GM23338 (cell line): ENCODE measurements at regions not wholly inside any gene's neighbourhood (a gene's known extent, or its start where the extent isn't known, plus 50 kb on each side); places are given as distances from the start of the nearest gene placed in this dataset.

Experiments used
- ATAC-seq: fragments of 200-7000 bp; cut with Tn5 transposase; 3 replicates; pipeline ENCODE4 v1.9.1; 2020
- DNase-seq: peaks from one replicate; pipeline ENCODE4 v3.0.0-alpha.2; 2015; ENCODE audit warnings: low spot score
- H2AFZ ChIP-seq: fragments of 200-600 bp; sonication (generic); 2 replicates; pipeline ENCODE4 v1.8.0; 2016; ENCODE audit warnings: antibody characterized with exemption, mild to moderate bottlenecking, moderate library complexity
- H3F3A ChIP-seq: fragments of 200-600 bp; sonication (generic); replicated peaks from 2 replicates; pipeline ENCODE4 v1.8.0; 2017; ENCODE audit warnings: antibody characterized with exemption, mixed run types, low read depth
- H3K27ac ChIP-seq: fragments of 200-600 bp; sonication (generic); 2 replicates; pipeline ENCODE4 v1.6.1; 2016; ENCODE audit warnings: low read depth
- H3K27me3 ChIP-seq: fragments of 200-600 bp; sonication (generic); 2 replicates; pipeline ENCODE4 v1.8.0; 2016; ENCODE audit warnings: mild to moderate bottlenecking, mixed run types, moderate library complexity; ENCODE audit not compliant: insufficient read depth
- H3K36me3 ChIP-seq: fragments of 200-600 bp; sonication (generic); 2 replicates; pipeline ENCODE4 v1.8.0; 2016; ENCODE audit warnings: mild to moderate bottlenecking; ENCODE audit not compliant: insufficient read depth
- H3K4me1 ChIP-seq: fragments of 200-600 bp; sonication (generic); 2 replicates; pipeline ENCODE4 v1.8.0; 2016; ENCODE audit warnings: mild to moderate bottlenecking, moderate library complexity; ENCODE audit not compliant: insufficient read depth
- H3K4me2 ChIP-seq: fragments of 200-600 bp; sonication (generic); 2 replicates; pipeline ENCODE4 v1.7.1; 2017; ENCODE audit warnings: mixed run types
- H3K4me3 ChIP-seq: fragments of 200-600 bp; sonication (generic); 2 replicates; pipeline ENCODE4 v1.6.1; 2016; ENCODE audit warnings: mixed run types
- H3K79me2 ChIP-seq: fragments of 200-600 bp; sonication (generic); replicated peaks from 2 replicates; pipeline ENCODE4 v1.8.0; 2017; ENCODE audit warnings: mild to moderate bottlenecking; ENCODE audit not compliant: insufficient read depth
- H3K9me2 ChIP-seq: fragments of 200-600 bp; sonication (generic); 2 replicates; pipeline ENCODE4 v1.8.0; 2017; ENCODE audit not compliant: insufficient read depth
- H4K20me1 ChIP-seq: fragments of 200-600 bp; sonication (generic); replicated peaks from 2 replicates; pipeline ENCODE4 v1.8.0; 2017; ENCODE audit warnings: mild to moderate bottlenecking; ENCODE audit not compliant: insufficient read depth
- H3K27ac Mint-ChIP-seq: 2 replicates; pipeline ENCODE4 v1.8.0; 2020; ENCODE audit warnings: inconsistent platforms, mild to moderate bottlenecking, moderate library complexity, mixed read lengths
- H3K27me3 Mint-ChIP-seq: 3 replicates; pipeline ENCODE4 v1.8.0; 2022; ENCODE audit warnings: low read depth, mild to moderate bottlenecking, moderate library complexity, mixed read lengths, inconsistent platforms; ENCODE audit not compliant: insufficient read depth, poor library complexity
- H3K36me3 Mint-ChIP-seq: 3 replicates; pipeline ENCODE4 v1.8.0; 2021; ENCODE audit warnings: low read depth, mild to moderate bottlenecking, inconsistent platforms, moderate library complexity, mixed read lengths
- H3K4me1 Mint-ChIP-seq: 3 replicates; pipeline ENCODE4 v1.8.0; 2020; ENCODE audit warnings: mild to moderate bottlenecking, inconsistent platforms, mixed read lengths
- H3K4me3 Mint-ChIP-seq: 3 replicates; pipeline ENCODE4 v1.8.0; 2021; ENCODE audit warnings: moderate library complexity, mild to moderate bottlenecking, inconsistent platforms, mixed read lengths
- H3K9me3 Mint-ChIP-seq: 3 replicates; pipeline ENCODE4 v1.8.0; 2020; ENCODE audit warnings: moderate library complexity, mild to moderate bottlenecking, inconsistent platforms, mixed read lengths
- CREB1 ChIP-seq: fragments of 250-450 bp; sonication (Bioruptor Pico); IDR thresholded peaks from 2 replicates; pipeline ENCODE4 v1.5.0; 2020; ENCODE audit warnings: low read depth, mild to moderate bottlenecking, moderate library complexity
- CTCF ChIP-seq, 2 experiments: fragments of 200-600 bp in 1 of 2; sonication (generic) in 1 of 2; conservative IDR thresholded peaks; 2 replicates each; pipeline versions ENCODE4 v1.5.1 to v1.6.1; 2016 to 2017; ENCODE audit warnings: antibody characterized with exemption in 2 of 2, low read depth in 2 of 2, mild to moderate bottlenecking in 2 of 2, moderate library complexity in 1 of 2
- ETS1 ChIP-seq: IDR thresholded peaks from 2 replicates; pipeline ENCODE4 v1.6.1; 2016; ENCODE audit warnings: antibody characterized with exemption
- EZH2 ChIP-seq: fragments of 200-600 bp; sonication (generic); IDR thresholded peaks from one replicate; pipeline ENCODE4 v1.8.0; 2017; ENCODE audit warnings: antibody characterized with exemption, mild to moderate bottlenecking, low read depth; ENCODE audit not compliant: unreplicated experiment
- EZH2phosphoT487 ChIP-seq: fragments of 200-600 bp; sonication (generic); IDR thresholded peaks from one replicate; pipeline ENCODE4 v1.8.1; 2018; ENCODE audit warnings: antibody characterized with exemption; ENCODE audit not compliant: unreplicated experiment
- JUNB ChIP-seq: IDR thresholded peaks from one replicate; pipeline ENCODE4 v1.6.1; 2016; ENCODE audit warnings: antibody characterized with exemption; ENCODE audit not compliant: unreplicated experiment
- NANOG ChIP-seq: IDR thresholded peaks from 2 replicates; pipeline ENCODE4 v1.6.1; 2016; ENCODE audit warnings: antibody characterized with exemption, borderline replicate concordance
- POLR2AphosphoS5 ChIP-seq: IDR thresholded peaks from 2 replicates; pipeline ENCODE4 v1.6.1; 2016; ENCODE audit warnings: antibody characterized with exemption, low read depth
- REST ChIP-seq: IDR thresholded peaks from one replicate; pipeline ENCODE4 v1.6.1; 2018; ENCODE audit warnings: antibody characterized with exemption; ENCODE audit not compliant: unreplicated experiment
- ZNF114 ChIP-seq: fragments of 250-450 bp; sonication (Bioruptor Pico); IDR thresholded peaks from 2 replicates; pipeline ENCODE4 v1.5.0; 2020; ENCODE audit warnings: mild to moderate bottlenecking, moderate library complexity

- TF ChIP-seq ETS1 (no peak), EZH2 (no peak), ZNF114 (CRISPR knock-in tag) (no peak), POLR2AphosphoS5 (no peak), CTCF (conservative IDR thresholded peaks at IDR 0.05; ENCODE audit: low read depth in 2 of 2) (no peak), REST (no peak), EZH2phosphoT487 (no peak), JUNB (no peak)
Measured at GRCh38 chr1:56084246-56084645, 495.1 kb downstream of the PLPP3 start (continued).

GRCh38 chr1:56081736-56082135, 497.6 kb downstream of the PLPP3 start:
- no peaks in the 10 kb centered on the region for H4K20me1 ChIP-seq
- no peak overlapping the region for H3K4me3 Mint-ChIP-seq
- no peak overlapping the region for H3K27ac Mint-ChIP-seq
- H3K27ac ChIP-seq, result no peak overlapping the region
- H3K27me3 Mint-ChIP-seq, result peaks cover 2% of the 10 kb centered on the region
- 0 out of 2 replicates have a peak, but pooled peaks cover 5% of the 10 kb centered on the region for H3K9me2 ChIP-seq
- H3K4me3 ChIP-seq, result no peak overlapping the region
- no peaks in the 10 kb centered on the region for H3K36me3 ChIP-seq
- DNase-seq (no peak), ATAC-seq (no peak)
- H3F3A ChIP-seq, result no peaks in the 10 kb centered on the region
- H3K27me3 ChIP-seq, result no peaks in the 10 kb centered on the region
- H3K4me1 ChIP-seq, result no peaks in the 10 kb centered on the region
- H3K36me3 Mint-ChIP-seq, result no peaks in the 10 kb centered on the region
- no peaks in the 10 kb centered on the region for H3K9me3 Mint-ChIP-seq
- no peaks in the 10 kb centered on the region for H3K79me2 ChIP-seq
- no peaks in the 10 kb centered on the region for H3K4me1 Mint-ChIP-seq
- H2AFZ ChIP-seq, result no peak overlapping the region
- H3K4me2 ChIP-seq, result no peak overlapping the region
- TF ChIP-seq ZNF114 (CRISPR knock-in tag), result no peak
- TF ChIP-seq REST, result no peak
- TF ChIP-seq CREB1 (CRISPR knock-in tag), result no peak
- TF ChIP-seq NANOG, result no peak
- no peak for TF ChIP-seq ETS1
- no peak for TF ChIP-seq EZH2phosphoT487
- TF ChIP-seq POLR2AphosphoS5, result no peak
